Breast epithelium (tissue), 4 donors: ENCODE measurements at regions not wholly inside any gene's neighbourhood (a gene's known extent, or its start where the extent isn't known, plus 50 kb on each side); places are given as distances from the start of the nearest gene placed in this dataset.
"Not testable (repeated sequence)": the region's sequence is repeated elsewhere in the genome, so short reads cannot be mapped to it uniquely, and the experiment has no call there.

ENCODE experiments used
- DNase-seq, 2 donors: peaks; one replicate each; pipeline ENCODE4 v3.0.0-alpha.2; 2019; ENCODE audit warnings: low spot score in 2 of 2
- H3K27ac ChIP-seq, 2 donors: fragments of 200-600 bp; sonication (generic) in 1 of 2; one replicate each; pipeline ENCODE4 v1.5.1; 2016 to 2019; ENCODE audit warnings: mild to moderate bottlenecking in 1 of 2
- H3K27me3 ChIP-seq, 2 donors: fragments of 200-600 bp; sonication (generic) in 1 of 2; one replicate each; pipeline versions ENCODE4 v1.5.1 to v1.6.0; 2017 to 2019; ENCODE audit warnings: control low read depth in 1 of 2, mild to moderate bottlenecking in 1 of 2
- H3K36me3 ChIP-seq: fragments of 200-600 bp; one replicate; pipeline ENCODE4 v1.5.1; 2019
- H3K4me1 ChIP-seq, 2 donors: fragments of 200-600 bp; sonication (generic); one replicate each; pipeline ENCODE4 v1.5.1; 2016 to 2019; ENCODE audit warnings: control low read depth in 1 of 2
- H3K4me3 ChIP-seq, 3 donors: fragments of 200-600 bp; sonication (generic); 1 replicate in 2 of 3; 2 replicates in 1 of 3; pipeline ENCODE4 v1.5.1; 2016 to 2019; ENCODE audit warnings: mild to moderate bottlenecking in 3 of 3, moderate library complexity in 2 of 3
- H3K9me3 ChIP-seq, 2 donors: fragments of 200-600 bp; sonication (generic) in 1 of 2; one replicate each; pipeline ENCODE4 v1.5.1; 2016 to 2019; ENCODE audit warnings: control low read depth in 1 of 2
- CTCF ChIP-seq, 3 donors: fragments of 450-650 bp; IDR thresholded peaks; one replicate each; pipeline ENCODE4 v1.5.1; 2016 to 2017; ENCODE audit warnings: antibody characterized with exemption in 3 of 3, mild to moderate bottlenecking in 3 of 3, moderate library complexity in 3 of 3
- POLR2A ChIP-seq: fragments of 450-650 bp; IDR thresholded peaks from one replicate; pipeline ENCODE4 v1.6.1; 2016; ENCODE audit warnings: antibody characterized with exemption, mild to moderate bottlenecking, moderate library complexity
- POLR2AphosphoS5 ChIP-seq, 3 donors: sonication (generic); formaldehyde crosslinking; IDR thresholded peaks; one replicate each; pipeline ENCODE4 v1.6.1; 2017; ENCODE audit warnings: antibody characterized with exemption in 3 of 3
- intact Hi-C: fragments of 100-400 bp; cut with DNase I; formaldehyde crosslinking; loops from one replicate; pipeline ENCODE4 v1.15.1; 2023; ENCODE audit warnings: low total_unique reads

GRCh38 chr17:68097161-68097805, 61.7 kb downstream of the KPNA2 start:
- intact Hi-C loops = no loop called here
- TF ChIP-seq CTCF (IDR thresholded peaks at IDR 0.05) (no peak), POLR2AphosphoS5 (IDR thresholded peaks at IDR 0.05) (no peak), POLR2A (no peak)

DNA sequence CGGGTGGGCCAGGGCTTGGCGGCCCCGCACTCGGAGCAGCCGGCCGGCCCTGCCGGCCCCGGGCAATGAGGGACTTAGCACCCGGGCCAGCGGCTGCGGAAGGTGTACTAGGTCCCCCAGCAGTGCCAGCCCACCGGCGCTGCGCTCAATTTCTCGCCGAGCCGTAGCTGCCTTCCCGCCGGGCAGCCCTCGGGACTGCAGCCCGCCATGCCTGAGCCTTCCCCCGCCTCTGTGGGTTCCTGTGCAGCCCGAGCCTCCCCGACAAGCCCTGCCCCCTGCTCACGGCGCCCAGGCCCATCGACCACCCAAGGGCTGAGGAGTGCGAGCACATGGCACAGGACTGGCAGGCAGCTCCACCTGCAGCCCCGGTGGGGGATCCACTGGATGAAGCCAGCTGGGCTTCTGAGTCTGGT, 63.8 kb downstream of the KPNA2 start:
- H3K9me3 ChIP-seq, H3K4me3 ChIP-seq, H3K4me1 ChIP-seq, H3K27ac ChIP-seq, DNase-seq, H3K27me3 ChIP-seq, intact Hi-C loops, H3K36me3 ChIP-seq: not testable (repeated sequence)

More at GRCh38 chr17:68097161-68097805, 61.7 kb downstream of the KPNA2 start:
- H3K4me1 ChIP-seq = no peaks in the 10 kb centered on the region
- H3K9me3 ChIP-seq = no peaks in the 10 kb centered on the region
- H3K27me3 ChIP-seq = no peaks in the 10 kb centered on the region
- H3K27ac ChIP-seq = no peak overlapping the region
- no peak for DNase-seq
- H3K36me3 ChIP-seq = no peaks in the 10 kb centered on the region
- H3K4me3 ChIP-seq = no peak overlapping the region

DNA sequence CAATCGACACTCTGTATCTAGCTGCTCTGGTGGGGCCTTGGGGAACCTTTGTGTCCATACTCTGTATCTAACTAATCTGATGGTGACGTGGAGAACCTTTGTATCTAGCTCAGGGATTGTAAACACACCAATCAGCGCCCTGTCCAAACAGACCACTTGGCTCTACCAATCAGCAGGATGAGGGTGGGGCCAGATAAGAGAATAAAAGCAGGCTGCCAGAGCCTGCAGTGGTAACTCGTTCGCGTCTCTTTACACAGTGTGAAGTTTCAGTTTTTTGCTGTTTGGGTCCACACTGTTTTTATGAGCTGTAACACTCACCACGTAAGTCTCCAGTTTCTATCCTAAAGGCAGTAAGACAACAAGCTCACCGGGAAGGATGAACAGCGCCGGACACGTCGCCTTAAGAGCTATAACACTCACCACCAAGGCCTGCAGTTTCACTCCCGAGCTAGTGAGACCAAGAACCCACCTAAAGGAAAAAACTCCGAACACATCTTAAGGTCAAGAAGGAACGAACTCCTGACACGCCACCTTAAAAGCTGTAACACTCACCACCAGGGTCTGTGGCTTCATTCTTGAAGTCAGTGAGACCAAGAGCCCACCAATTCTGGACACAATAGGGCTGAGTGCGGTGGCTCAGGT, 64.6 kb downstream of the KPNA2 start:
- TF ChIP-seq POLR2AphosphoS5 (IDR thresholded peaks at IDR 0.05) = no peak
- Histone ChIP-seq H3K27me3 (no peaks in the 10 kb centered on the region), H3K9me3 (no peaks in the 10 kb centered on the region), H3K4me1 (peaks cover 0 to 8% of the 10 kb centered on the region in 2 donors), H3K4me3 (no peak overlapping the region), H3K27ac (peak overlapping the region in 1 of 2 donors; percentile 90), H3K36me3 (no peaks in the 10 kb centered on the region)
- no peak for DNase-seq
- intact Hi-C loops = no loop called here

GRCh38 chr17:68101075-68101986, 65.8 kb downstream of the KPNA2 start:
- peak overlapping the region; percentile 70 to 73 (median 73) for H3K4me3 ChIP-seq
- peaks cover 0 to 8% of the 10 kb centered on the region in 2 donors for H3K4me1 ChIP-seq
- H3K27me3 ChIP-seq = no peaks in the 10 kb centered on the region
- no peak for TF ChIP-seq CTCF (IDR thresholded peaks at IDR 0.05)
- peak; percentile 66 for TF ChIP-seq POLR2A
- TF ChIP-seq POLR2AphosphoS5 (IDR thresholded peaks at IDR 0.05) = peak; percentile 80 to 95 (median 86)
- peak overlapping the region; percentile 90 to 91 for H3K27ac ChIP-seq
- intact Hi-C loops = no loop called here
- no peaks in the 10 kb centered on the region for H3K36me3 ChIP-seq
- DNase-seq = peak; percentile 95
- no peaks in the 10 kb centered on the region for H3K9me3 ChIP-seq

- peak in 1 of 2 donors; percentile 39 for DNase-seq
- TF ChIP-seq POLR2AphosphoS5 (IDR thresholded peaks at IDR 0.05) (no peak), CTCF (IDR thresholded peaks at IDR 0.05) (no peak), POLR2A (no peak)
- peaks cover 0 to 8% of the 10 kb centered on the region in 2 donors for H3K4me1 ChIP-seq
- intact Hi-C loops = no loop called here
- H3K27me3 ChIP-seq = no peaks in the 10 kb centered on the region
- peak overlapping the region; percentile 70 to 73 (median 73) for H3K4me3 ChIP-seq
- peak overlapping the region; percentile 90 to 91 for H3K27ac ChIP-seq
- no peaks in the 10 kb centered on the region for H3K9me3 ChIP-seq
- H3K36me3 ChIP-seq = no peaks in the 10 kb centered on the region
Observed at GRCh38 chr17:68101987-68102314, 66.4 kb downstream of the KPNA2 start.
